ENCODE measurements at regions not wholly inside any gene's neighbourhood (a gene's known extent, or its start where the extent isn't known, plus 50 kb on each side); places are given as distances from the start of the nearest gene placed in this dataset.
"Not testable (repeated sequence)": the region's sequence is repeated elsewhere in the genome, so short reads cannot be mapped to it uniquely, and the experiment has no call there.

GRCh38 chr3:106139826-106140225, 271.0 kb upstream of the CBLB start:
- no peak overlapping the region for H3K9ac ChIP-seq (ENCODE audit: insufficient read depth in 1 of 2, low read length in 2 of 2)
- ATAC-seq (ENCODE audit: insufficient read depth, low FRiP score) (no peak), DNase-seq (peak in 2 of 3 donors; percentile 35 to 49)
- no peak overlapping the region for H3K4me3 ChIP-seq
- no peak overlapping the region for H3K27ac ChIP-seq (ENCODE audit: low read depth in 1 of 2, low read length in 1 of 2)
- WGBS, 2 donors = 82 to 86% methylated on average over 1 of the region's 1 CpG
- peaks cover 0 to 3% (median 0%) of the 10 kb centered on the region in 4 donors for H3K9me3 ChIP-seq (ENCODE audit: control insufficient read depth in 4 of 4, insufficient read depth in 3 of 4, low read length in 3 of 4)
- no peaks in the 10 kb centered on the region for H3K36me3 ChIP-seq (ENCODE audit: control insufficient read depth in 4 of 4, insufficient read depth in 4 of 4, low read length in 4 of 4)
- no peak for TF ChIP-seq CTCF (IDR thresholded peaks at IDR 0.05; ENCODE audit: control extremely low read depth, extremely low read depth)
- peaks cover 0 to 20% (median 4%) of the 10 kb centered on the region in 5 donors for H3K4me1 ChIP-seq (ENCODE audit: control insufficient read depth in 5 of 5, insufficient read depth in 5 of 5, low read length in 5 of 5)
- H3K27me3 ChIP-seq (ENCODE audit: control insufficient read depth in 3 of 3, insufficient read depth in 3 of 3, low read length in 2 of 3) = no peaks in the 10 kb centered on the region

- ATAC-seq (ENCODE audit: insufficient read depth, low FRiP score) = no peak
- H3K27me3 ChIP-seq (ENCODE audit: control insufficient read depth in 3 of 3, insufficient read depth in 3 of 3, low read length in 2 of 3) = no peaks in the 10 kb centered on the region
- no peak for TF ChIP-seq CTCF (IDR thresholded peaks at IDR 0.05; ENCODE audit: control extremely low read depth, extremely low read depth)
- H3K36me3 ChIP-seq (ENCODE audit: control insufficient read depth in 4 of 4, insufficient read depth in 4 of 4, low read length in 4 of 4) = no peaks in the 10 kb centered on the region
- H3K4me1 ChIP-seq (ENCODE audit: control insufficient read depth in 5 of 5, insufficient read depth in 5 of 5, low read length in 5 of 5) = peaks cover 0 to 20% (median 4%) of the 10 kb centered on the region in 5 donors
- H3K9me3 ChIP-seq (ENCODE audit: control insufficient read depth in 4 of 4, insufficient read depth in 3 of 4, low read length in 3 of 4) = peaks cover 0 to 3% (median 1%) of the 10 kb centered on the region in 4 donors
- DNase-seq = no peak
- no peak overlapping the region for H3K4me3 ChIP-seq
- no peak overlapping the region for H3K9ac ChIP-seq (ENCODE audit: insufficient read depth in 1 of 2, low read length in 2 of 2)
- H3K27ac ChIP-seq (ENCODE audit: low read depth in 1 of 2, low read length in 1 of 2) = no peak overlapping the region
Measured at GRCh38 chr3:106140431-106140830, 271.6 kb upstream of the CBLB start.

- no peaks in the 10 kb centered on the region for H3K36me3 ChIP-seq (ENCODE audit: control insufficient read depth in 4 of 4, insufficient read depth in 4 of 4, low read length in 4 of 4)
- no peak overlapping the region for H3K4me3 ChIP-seq
- no peaks in the 10 kb centered on the region for H3K27me3 ChIP-seq (ENCODE audit: control insufficient read depth in 3 of 3, insufficient read depth in 3 of 3, low read length in 2 of 3)
- ATAC-seq (ENCODE audit: insufficient read depth, low FRiP score) = no peak
- TF ChIP-seq CTCF (IDR thresholded peaks at IDR 0.05; ENCODE audit: control extremely low read depth, extremely low read depth) = no peak
- H3K9ac ChIP-seq (ENCODE audit: insufficient read depth in 1 of 2, low read length in 2 of 2) = no peak overlapping the region
- H3K4me1 ChIP-seq (ENCODE audit: control insufficient read depth in 5 of 5, insufficient read depth in 5 of 5, low read length in 5 of 5) = peaks cover 0 to 12% (median 4%) of the 10 kb centered on the region in 5 donors
- 77 to 86% methylated on average over 2 of the region's 2 CpGs for WGBS, 2 donors
- H3K27ac ChIP-seq (ENCODE audit: low read depth in 1 of 2, low read length in 1 of 2) = no peak overlapping the region
- H3K9me3 ChIP-seq (ENCODE audit: control insufficient read depth in 4 of 4, insufficient read depth in 3 of 4, low read length in 3 of 4) = peaks cover 0 to 6% (median 2%) of the 10 kb centered on the region in 4 donors
- DNase-seq = peak in 2 of 3 donors; percentile 86
Measured at GRCh38 chr3:106144030-106144429, 275.2 kb upstream of the CBLB start.

GRCh38 chr3:106148440-106149082, 279.7 kb upstream of the CBLB start:
- ATAC-seq (ENCODE audit: insufficient read depth, low FRiP score); H3K9ac ChIP-seq (ENCODE audit: insufficient read depth in 1 of 2, low read length in 2 of 2); H3K36me3 ChIP-seq (ENCODE audit: control insufficient read depth in 4 of 4, insufficient read depth in 4 of 4, low read length in 4 of 4); H3K4me1 ChIP-seq (ENCODE audit: control insufficient read depth in 5 of 5, insufficient read depth in 5 of 5, low read length in 5 of 5); DNase-seq; H3K27ac ChIP-seq (ENCODE audit: low read depth in 1 of 2, low read length in 1 of 2); H3K27me3 ChIP-seq (ENCODE audit: control insufficient read depth in 3 of 3, insufficient read depth in 3 of 3, low read length in 2 of 3); H3K9me3 ChIP-seq (ENCODE audit: control insufficient read depth in 4 of 4, insufficient read depth in 3 of 4, low read length in 3 of 4); H3K4me3 ChIP-seq: not testable (repeated sequence)
- WGBS, 2 donors = 96 to 98% methylated on average over 24 to 28 of the region's 28 CpGs
